Stimulated activated CD8-positive, alpha-beta memory T cell treated with anti-CD3 and anti-CD28 coated beads, Interleukin-15, amount 100 ng/mL, for 24 hours (primary cell): ENCODE measurements at regions not wholly inside any gene's neighbourhood (a gene's known extent, or its start where the extent isn't known, plus 50 kb on each side); places are given as distances from the start of the nearest gene placed in this dataset.

Experiments used
- DNase-seq: peaks from one replicate; pipeline ENCODE4 v3.0.0-alpha.2; 2020; ENCODE audit warnings: low read depth

DNA sequence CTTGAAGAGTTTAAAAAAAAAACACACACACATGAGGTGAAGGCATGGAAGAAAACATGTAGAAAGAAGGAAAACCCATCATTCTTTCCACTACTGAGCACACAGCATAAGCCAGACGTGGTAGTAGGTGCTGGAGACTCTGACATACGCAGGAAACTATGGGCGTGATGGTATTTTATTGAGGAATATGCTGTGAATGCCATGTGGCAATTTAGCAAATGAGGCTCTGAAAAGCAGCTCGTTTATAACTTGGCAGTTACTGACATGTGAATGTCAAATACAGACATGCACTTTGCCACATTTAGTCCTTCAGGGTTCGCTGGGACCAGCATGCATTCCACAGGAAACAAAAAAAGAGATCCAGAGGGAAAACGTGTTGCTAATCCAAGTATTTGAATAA lies 74.3 kb upstream of the IFNAR2 start:
- no peak for DNase-seq

- DNase-seq, result no peak
Observed at GRCh38 chr21:33157303-33157702, 72.4 kb upstream of the IFNAR2 start.

DNA sequence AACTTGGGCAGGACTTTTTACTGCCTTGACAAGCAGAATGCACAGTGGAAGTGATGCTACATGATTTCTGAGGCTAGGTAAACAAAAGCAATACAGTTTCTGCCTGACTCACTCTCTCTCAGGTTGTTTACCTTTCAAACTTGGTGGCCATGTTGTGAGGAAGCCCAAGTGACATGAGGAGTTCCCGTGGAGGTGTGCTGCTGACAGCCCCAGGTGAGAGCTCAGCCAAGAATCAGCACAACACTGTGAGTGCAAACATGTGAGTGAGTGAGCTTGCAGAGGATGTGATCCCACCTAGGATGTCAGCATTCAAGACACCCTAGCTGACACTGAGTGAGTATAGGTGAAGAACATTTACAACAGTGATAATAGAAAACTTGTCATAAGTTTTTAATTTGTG lies 71.1 kb upstream of the IFNAR2 start:
- no peak for DNase-seq

DNA sequence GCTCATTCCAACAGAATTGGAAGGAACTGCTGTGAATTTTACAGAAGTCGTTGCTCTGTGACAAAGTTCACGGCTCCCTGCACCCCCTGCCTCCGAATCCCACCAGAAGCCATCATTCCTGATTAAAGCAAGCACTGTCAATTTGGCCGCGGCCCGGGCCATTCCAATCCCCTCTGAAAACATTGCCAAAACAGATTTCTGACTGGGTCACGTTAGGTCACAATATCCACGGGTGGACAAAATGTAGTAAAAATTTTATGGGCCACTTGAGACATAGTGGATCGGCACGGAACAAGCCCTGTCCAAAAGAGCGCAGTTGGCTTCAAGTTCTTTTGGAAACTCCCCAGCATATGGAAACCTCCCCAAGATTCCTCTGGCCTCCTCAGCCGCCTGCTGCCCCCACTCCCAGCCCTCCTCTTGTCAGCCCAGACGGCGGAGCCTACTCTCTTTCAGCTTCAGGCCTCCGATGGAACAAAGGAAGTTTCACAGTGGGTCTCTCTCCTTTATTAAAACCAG lies 67.2 kb upstream of the IFNAR2 start:
- DNase-seq, result no peak

GRCh38 chr21:33168886-33169285 lies 60.9 kb upstream of the IFNAR2 start:
- no peak for DNase-seq

GRCh38 chr21:33169359-33169758 lies 60.4 kb upstream of the IFNAR2 start:
- DNase-seq, result no peak

DNA sequence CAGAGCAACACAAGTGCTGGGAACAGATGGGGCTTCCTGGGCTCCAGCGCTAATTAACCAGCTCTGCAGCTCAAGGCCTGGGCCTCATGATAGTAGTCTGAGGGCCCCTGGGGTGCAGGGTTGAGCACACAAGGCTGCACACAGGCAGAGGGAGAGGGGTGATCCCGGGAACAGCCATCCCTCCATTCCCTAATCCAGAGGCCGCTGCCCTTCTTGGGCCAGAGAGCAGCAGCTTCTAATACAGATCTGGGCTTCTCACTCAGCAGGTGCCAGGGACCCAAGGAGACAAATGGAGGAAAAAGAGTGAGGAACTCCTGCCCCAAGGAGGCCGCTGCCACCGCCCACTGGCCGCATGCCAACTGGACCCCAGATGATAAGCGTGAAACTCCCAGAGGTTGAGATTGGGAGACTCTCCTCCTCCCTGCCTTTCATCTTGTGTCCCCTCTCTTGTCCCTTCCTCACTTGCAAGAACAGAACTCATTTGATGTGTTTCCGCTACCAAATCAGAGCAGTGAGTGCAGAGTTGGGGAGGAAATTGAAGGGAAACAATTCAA lies 58.0 kb upstream of the IFNAR2 start:
- DNase-seq, result no peak

- DNase-seq, result no peak
Observed at GRCh38 chr21:33174756-33175155, 55.0 kb upstream of the IFNAR2 start.
